ENCODE measurements at regions not wholly inside any gene's neighbourhood (a gene's known extent, or its start where the extent isn't known, plus 50 kb on each side); places are given as distances from the start of the nearest gene placed in this dataset.

- DNase-seq (ENCODE audit: low read depth), result no peak
- H3K4me3 ChIP-seq (ENCODE audit: low read length), result no peak overlapping the region
- TF ChIP-seq CTCF (IDR thresholded peaks at IDR 0.05; ENCODE audit: insufficient read depth, low read depth, low read length, missing control alignments), result no peak
Measured at GRCh38 chr4:57877047-57877458, 766.9 kb upstream of the IGFBP7 start.

- no peak for TF ChIP-seq CTCF (IDR thresholded peaks at IDR 0.05; ENCODE audit: insufficient read depth, low read depth, low read length, missing control alignments)
- no peak for DNase-seq (ENCODE audit: low read depth)
- H3K4me3 ChIP-seq (ENCODE audit: low read length), result no peak overlapping the region
Measured at GRCh38 chr4:57875829-57876392, 765.7 kb upstream of the IGFBP7 start.

- TF ChIP-seq CTCF (IDR thresholded peaks at IDR 0.05; ENCODE audit: insufficient read depth, low read depth, low read length, missing control alignments), result no peak
- DNase-seq (ENCODE audit: low read depth), result no peak
- H3K4me3 ChIP-seq (ENCODE audit: low read length), result no peak overlapping the region
Measured at GRCh38 chr4:57866468-57867171, 756.4 kb upstream of the IGFBP7 start.

- no peak for TF ChIP-seq CTCF (IDR thresholded peaks at IDR 0.05; ENCODE audit: insufficient read depth, low read depth, low read length, missing control alignments)
- no peak for DNase-seq (ENCODE audit: low read depth)
Measured at GRCh38 chr4:57865264-57865663, 755.1 kb upstream of the IGFBP7 start.

GRCh38 chr4:57854748-57855147 lies 744.6 kb upstream of the IGFBP7 start:
- no peak for TF ChIP-seq CTCF (IDR thresholded peaks at IDR 0.05; ENCODE audit: insufficient read depth, low read depth, low read length, missing control alignments)
- DNase-seq (ENCODE audit: low read depth), result no peak
- no peak overlapping the region for H3K4me3 ChIP-seq (ENCODE audit: low read length)

More at GRCh38 chr4:57865264-57865663, 755.1 kb upstream of the IGFBP7 start:
- H3K4me3 ChIP-seq (ENCODE audit: low read length), result no peak overlapping the region

- DNase-seq (ENCODE audit: low read depth), result no peak
- H3K4me3 ChIP-seq (ENCODE audit: low read length), result no peak overlapping the region
- no peak for TF ChIP-seq CTCF (IDR thresholded peaks at IDR 0.05; ENCODE audit: insufficient read depth, low read depth, low read length, missing control alignments)
Measured at GRCh38 chr4:57850141-57850540, 740.0 kb upstream of the IGFBP7 start.

- no peak overlapping the region for H3K4me3 ChIP-seq (ENCODE audit: low read length)
- no peak for DNase-seq (ENCODE audit: low read depth)
- no peak for TF ChIP-seq CTCF (IDR thresholded peaks at IDR 0.05; ENCODE audit: insufficient read depth, low read depth, low read length, missing control alignments)
Measured at GRCh38 chr4:57832083-57832482, 721.9 kb upstream of the IGFBP7 start.
